ENCODE measurements at regions not wholly inside any gene's neighbourhood (a gene's known extent, or its start where the extent isn't known, plus 50 kb on each side); places are given as distances from the start of the nearest gene placed in this dataset.

- no peak overlapping the region for H3K27ac ChIP-seq
- intact Hi-C loops (cut with DNase I; ENCODE audit: low total_unique reads): no loop called here
- H3K4me3 ChIP-seq: no peak overlapping the region
- H3K4me1 ChIP-seq: no peaks in the 10 kb centered on the region
- DNase-seq: no peak
- H3K36me3 ChIP-seq: no peaks in the 10 kb centered on the region
- H3K27me3 ChIP-seq: no peaks in the 10 kb centered on the region
- no peak for TF ChIP-seq CTCF (IDR thresholded peaks at IDR 0.05)
- TF ChIP-seq POLR2A (IDR thresholded peaks at IDR 0.05): no peak
- no peaks in the 10 kb centered on the region for H3K9me3 ChIP-seq
These were observed 414.7 kb upstream of the TNP1 start for GRCh38 chr2:217274578-217274977.

GRCh38 chr2:217273851-217274250 is 414.0 kb upstream of the TNP1 start:
- intact Hi-C loops (cut with DNase I; ENCODE audit: low total_unique reads): no loop called here
- Histone ChIP-seq H3K9me3 (no peaks in the 10 kb centered on the region), H3K36me3 (no peaks in the 10 kb centered on the region), H3K4me1 (no peaks in the 10 kb centered on the region), H3K27ac (no peak overlapping the region), H3K4me3 (no peak overlapping the region), H3K27me3 (no peaks in the 10 kb centered on the region)
- TF ChIP-seq POLR2A (IDR thresholded peaks at IDR 0.05): no peak
- no peak for TF ChIP-seq CTCF (IDR thresholded peaks at IDR 0.05)
- DNase-seq: no peak

GRCh38 chr2:217273162-217273561 is 413.3 kb upstream of the TNP1 start:
- no peak overlapping the region for H3K4me3 ChIP-seq
- no peaks in the 10 kb centered on the region for H3K4me1 ChIP-seq
- H3K27ac ChIP-seq: no peak overlapping the region
- H3K36me3 ChIP-seq: no peaks in the 10 kb centered on the region
- no peak for DNase-seq
- no peaks in the 10 kb centered on the region for H3K27me3 ChIP-seq
- intact Hi-C loops (cut with DNase I; ENCODE audit: low total_unique reads): no loop called here
- TF ChIP-seq CTCF (IDR thresholded peaks at IDR 0.05): no peak
- no peaks in the 10 kb centered on the region for H3K9me3 ChIP-seq

- H3K4me1 ChIP-seq: no peaks in the 10 kb centered on the region
- no peaks in the 10 kb centered on the region for H3K9me3 ChIP-seq
- no peak overlapping the region for H3K4me3 ChIP-seq
- intact Hi-C loops (cut with DNase I; ENCODE audit: low total_unique reads): no loop called here
- TF ChIP-seq POLR2A (IDR thresholded peaks at IDR 0.05) (no peak), CTCF (IDR thresholded peaks at IDR 0.05) (no peak)
- peak overlapping the region in 1 of 2 donors; percentile 3 for H3K27ac ChIP-seq
- DNase-seq: no peak
- no peaks in the 10 kb centered on the region for H3K36me3 ChIP-seq
- H3K27me3 ChIP-seq: no peaks in the 10 kb centered on the region
These were observed 411.9 kb upstream of the TNP1 start for GRCh38 chr2:217271813-217272212.

GRCh38 chr2:217270485-217271121 is 410.7 kb upstream of the TNP1 start:
- Histone ChIP-seq H3K4me3 (no peak overlapping the region), H3K9me3 (no peaks in the 10 kb centered on the region), H3K27me3 (no peaks in the 10 kb centered on the region), H3K4me1 (no peaks in the 10 kb centered on the region), H3K27ac (no peak overlapping the region), H3K36me3 (no peaks in the 10 kb centered on the region)
- intact Hi-C loops (cut with DNase I; ENCODE audit: low total_unique reads): no loop called here
- no peak for DNase-seq
- no peak for TF ChIP-seq CTCF (IDR thresholded peaks at IDR 0.05)
- no peak for TF ChIP-seq POLR2A (IDR thresholded peaks at IDR 0.05)

All from uterus (tissue), 3 donors.